ENCODE measurements at regions not wholly inside any gene's neighbourhood (a gene's known extent, or its start where the extent isn't known, plus 50 kb on each side); places are given as distances from the start of the nearest gene placed in this dataset.

DNA sequence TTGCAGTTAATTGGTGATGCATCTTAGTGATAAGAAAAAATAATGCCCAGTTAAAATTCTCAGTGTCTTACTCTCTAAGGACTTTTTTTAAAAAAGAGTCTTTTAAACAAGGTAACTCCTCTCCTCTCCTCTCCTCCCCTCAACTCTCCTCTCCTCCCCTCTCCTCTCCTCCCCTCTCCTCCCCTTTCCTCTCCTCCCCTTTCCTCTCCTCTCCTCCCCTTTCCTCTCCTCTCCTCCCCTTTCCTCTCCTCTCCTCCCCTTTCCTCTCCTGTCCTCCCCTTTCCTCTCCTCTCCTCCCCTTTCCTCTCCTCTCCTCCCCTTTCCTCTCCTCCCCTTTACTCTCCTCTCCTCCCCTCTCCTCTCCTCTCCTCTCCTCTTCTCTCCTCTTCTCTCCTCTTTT lies 675.9 kb upstream of the RBFOX1 start:
- TF ChIP-seq POLR2A (IDR thresholded peaks at IDR 0.05; ENCODE audit: low read depth, low read length) (no peak), POLR2AphosphoS5 (IDR thresholded peaks at IDR 0.05; ENCODE audit: low read depth, low read length) (no peak), TAF1 (IDR thresholded peaks at IDR 0.05; ENCODE audit: borderline replicate concordance, low read depth, low read length) (no peak)

Measured in GM12892 (cell line).